ENCODE measurements at regions not wholly inside any gene's neighbourhood (a gene's known extent, or its start where the extent isn't known, plus 50 kb on each side); places are given as distances from the start of the nearest gene placed in this dataset.

DNA sequence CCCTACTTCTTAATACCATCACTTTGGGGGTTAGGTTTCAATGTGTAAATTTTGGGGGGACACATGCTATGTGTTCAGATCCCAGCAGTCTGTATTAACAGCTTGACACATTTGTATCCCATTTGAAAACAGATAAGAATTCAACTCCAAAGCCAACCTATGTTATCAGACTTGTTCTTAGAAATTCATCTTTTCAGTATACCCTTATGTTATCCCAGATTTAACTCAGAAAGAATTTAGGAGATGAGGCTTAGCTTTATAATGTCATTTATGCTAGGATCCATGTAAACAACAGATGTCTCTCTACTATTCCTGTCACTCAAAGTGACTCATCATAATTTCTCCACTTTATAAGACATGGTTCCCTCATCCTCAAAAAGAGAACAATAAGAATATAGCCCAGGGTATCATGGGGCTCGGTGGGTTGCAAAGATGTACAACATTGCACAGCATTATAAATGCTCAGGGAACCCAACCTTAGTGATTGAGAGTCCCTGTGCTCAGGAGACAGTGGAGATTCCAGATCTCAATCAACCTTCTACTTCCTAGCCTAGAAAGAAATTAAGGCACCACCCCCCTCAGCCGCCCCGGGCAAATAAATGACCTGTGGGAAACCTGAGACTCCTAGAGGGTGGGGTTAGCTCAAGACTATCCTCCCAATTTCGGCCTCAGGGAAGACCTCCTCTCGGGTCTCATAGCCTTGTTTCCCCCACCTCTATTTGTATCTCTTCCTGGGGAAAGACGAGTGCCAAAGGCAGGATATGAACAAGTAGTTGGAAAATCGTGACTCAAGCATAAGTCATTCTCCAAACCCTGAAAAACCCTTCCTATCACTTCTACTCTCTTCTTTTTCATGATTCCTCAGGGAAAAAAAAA is 265.1 kb upstream of the CAMK1G start:
- no peak for DNase-seq

DNA sequence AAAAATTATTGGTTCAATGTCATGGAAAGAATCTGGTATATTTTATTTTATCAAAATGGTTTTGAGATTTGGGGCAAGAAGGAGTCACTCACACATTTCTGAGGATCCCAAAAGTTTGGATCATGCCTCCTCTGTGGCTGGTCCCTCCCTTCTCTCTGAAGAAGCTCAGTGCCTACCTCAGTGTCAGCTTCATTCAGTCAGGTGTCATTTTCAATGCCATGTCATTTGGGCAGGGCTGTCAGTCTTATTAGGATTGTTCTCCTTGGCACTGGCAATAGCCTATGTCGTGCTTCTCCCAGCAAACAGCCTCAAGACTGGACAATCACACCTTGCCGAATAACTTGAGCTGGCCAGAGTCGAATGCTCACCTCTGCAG is 264.5 kb upstream of the CAMK1G start:
- DNase-seq = no peak

- no peak for DNase-seq
These were observed 264.0 kb upstream of the CAMK1G start for GRCh38 chr1:209319549-209319948.

DNA sequence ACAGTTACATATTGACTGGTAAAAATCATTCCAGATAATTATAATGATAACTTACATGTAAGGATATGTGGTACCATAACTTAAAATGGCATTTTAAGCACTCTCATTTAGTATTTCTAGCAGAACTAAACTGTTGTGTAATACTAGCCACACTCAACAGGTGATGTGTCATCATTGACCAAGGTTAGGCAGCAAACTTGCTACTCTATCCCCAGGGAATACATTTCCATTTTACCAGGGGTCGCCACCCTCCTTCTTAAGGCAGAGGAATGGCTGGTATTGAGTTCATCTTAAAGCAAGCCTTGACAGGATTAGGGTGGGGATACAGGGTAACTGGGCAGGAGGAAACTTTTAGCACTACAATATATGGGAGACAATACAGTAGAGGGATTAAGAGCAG is 259.8 kb upstream of the CAMK1G start:
- no peak for DNase-seq

GRCh38 chr1:209324901-209325871 is 258.3 kb upstream of the CAMK1G start:
- DNase-seq = peak in 1 of 2 experiments; percentile 22

DNA sequence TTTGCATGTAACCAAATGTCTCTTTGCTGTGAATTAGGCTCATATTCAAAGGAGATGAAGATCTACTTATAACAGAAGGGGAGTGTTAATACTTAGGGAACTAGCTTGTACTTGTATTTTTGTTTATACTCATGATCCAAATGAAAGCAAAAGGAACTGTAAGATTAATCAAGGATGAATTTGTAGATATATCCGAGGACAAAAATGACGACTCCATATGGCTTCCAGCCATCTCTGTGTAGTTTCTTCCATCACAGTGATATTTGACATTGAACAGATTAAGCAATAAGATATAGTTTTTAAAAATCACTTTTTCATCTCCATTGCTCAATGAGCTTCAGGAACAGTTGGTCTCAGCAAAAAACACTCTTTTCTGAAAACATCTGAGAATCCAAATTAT is 257.4 kb upstream of the CAMK1G start:
- peak in 1 of 2 experiments; percentile 41 for DNase-seq

DNA sequence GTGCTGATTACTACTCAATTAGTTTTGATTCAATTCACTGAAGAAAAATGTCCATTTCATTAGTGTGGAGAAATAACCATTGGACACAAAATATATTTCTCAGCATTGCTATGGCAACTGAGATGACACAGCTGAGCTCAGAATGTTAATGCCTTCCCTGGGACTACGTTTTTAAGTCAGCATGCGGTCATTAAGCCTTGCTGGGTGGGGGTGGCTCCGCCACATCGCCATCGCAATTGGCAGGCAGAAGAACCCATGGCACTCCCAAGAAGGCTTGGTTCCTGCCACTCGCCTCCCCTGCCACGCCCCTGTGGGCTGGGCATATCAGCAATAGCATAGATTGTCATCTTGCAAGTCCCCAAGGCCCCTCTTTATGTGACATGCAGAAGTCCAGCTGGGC is 256.7 kb upstream of the CAMK1G start:
- no peak for DNase-seq

GRCh38 chr1:209328196-209328595 is 255.3 kb upstream of the CAMK1G start:
- no peak for DNase-seq

DNA sequence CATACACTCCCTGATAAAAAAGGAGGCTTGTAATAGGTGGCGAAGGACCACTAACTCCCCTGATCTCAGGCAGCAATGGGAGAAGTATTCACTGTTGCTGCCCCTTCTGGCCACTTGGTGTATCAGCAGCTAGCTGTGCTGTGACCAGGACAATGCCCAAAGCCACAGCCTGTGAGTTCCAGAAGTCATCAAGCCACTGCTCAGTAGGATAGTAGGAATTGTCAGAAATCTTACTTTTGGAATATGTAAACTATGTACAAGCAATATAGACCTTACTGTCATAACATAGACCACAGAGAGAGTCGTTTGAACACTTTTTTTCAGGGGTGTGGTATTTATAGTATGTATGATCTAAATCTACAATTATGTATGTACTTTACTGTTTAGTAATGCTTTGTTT is 248.3 kb upstream of the CAMK1G start:
- DNase-seq = peak in 1 of 2 experiments; percentile 42

GRCh38 chr1:209341146-209341545 is 242.4 kb upstream of the CAMK1G start:
- no peak for DNase-seq

DNA sequence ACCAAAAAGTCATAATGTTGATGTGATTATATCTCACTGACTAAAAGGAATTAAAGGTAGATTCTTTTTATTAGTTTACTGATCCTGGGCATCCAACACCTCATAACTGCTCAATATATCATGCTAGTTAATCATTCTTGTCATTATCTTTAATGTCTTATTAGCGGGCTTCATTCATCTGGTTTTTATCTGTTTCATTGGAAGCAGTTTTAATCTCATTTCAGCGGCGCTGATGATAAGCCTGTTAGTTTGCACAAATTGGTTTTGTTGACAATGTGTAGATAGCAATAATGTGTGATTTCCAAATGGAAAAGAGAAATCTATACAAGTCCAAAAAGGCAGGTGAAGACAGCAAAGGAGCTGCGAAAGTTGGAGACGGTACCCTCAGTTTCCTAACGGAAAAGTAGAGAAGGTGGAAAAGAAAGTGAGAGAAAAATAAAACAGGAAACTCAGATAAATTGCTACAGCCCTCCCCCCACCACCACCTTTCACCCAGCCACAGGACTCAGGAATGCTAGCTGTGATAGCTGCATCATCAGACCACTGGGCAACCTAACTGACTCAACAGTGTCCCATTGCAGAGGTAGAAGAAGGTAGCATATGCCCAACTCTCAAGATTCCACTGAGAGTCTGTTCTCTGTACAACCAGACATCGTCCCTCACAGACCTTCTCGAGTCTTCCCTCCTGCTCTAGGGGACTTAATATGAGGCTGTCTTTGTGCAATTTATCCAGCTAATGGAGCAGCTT is 241.7 kb upstream of the CAMK1G start:
- DNase-seq = no peak

DNA sequence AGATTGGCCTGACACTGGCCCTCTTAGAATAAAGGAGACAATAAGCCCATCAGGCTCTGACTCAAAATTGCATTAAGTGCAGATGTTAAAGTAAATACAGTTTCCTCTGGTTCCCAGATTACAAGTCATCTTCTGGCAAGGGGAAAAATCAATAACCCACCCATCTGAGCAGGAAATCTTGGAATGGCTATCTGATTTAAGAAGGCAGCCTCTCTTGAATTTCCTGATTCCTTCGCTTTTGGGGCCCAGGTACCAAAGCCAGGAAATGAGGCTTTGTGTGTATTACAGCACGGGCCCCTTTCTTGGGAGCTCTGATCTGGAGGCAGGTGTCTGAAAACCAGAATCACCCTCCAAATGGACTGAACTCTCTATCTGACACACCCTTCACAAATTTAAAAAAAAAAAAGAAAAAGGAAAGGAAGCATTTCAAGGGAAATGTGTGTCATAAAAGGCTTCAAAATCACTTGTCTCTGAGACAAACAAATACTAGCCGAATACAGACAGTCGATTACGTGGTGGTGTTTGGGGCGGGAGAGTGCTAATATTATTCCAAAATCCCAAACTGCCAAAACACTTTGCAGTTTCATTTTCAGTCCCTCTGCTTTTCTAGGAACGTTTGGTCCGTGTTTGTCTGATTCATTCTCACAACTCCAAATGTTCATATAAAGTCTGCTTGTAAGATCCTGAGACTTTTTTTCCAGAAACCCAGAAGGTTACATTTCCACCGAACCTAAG is 240.9 kb upstream of the CAMK1G start:
- no peak for DNase-seq

DNA sequence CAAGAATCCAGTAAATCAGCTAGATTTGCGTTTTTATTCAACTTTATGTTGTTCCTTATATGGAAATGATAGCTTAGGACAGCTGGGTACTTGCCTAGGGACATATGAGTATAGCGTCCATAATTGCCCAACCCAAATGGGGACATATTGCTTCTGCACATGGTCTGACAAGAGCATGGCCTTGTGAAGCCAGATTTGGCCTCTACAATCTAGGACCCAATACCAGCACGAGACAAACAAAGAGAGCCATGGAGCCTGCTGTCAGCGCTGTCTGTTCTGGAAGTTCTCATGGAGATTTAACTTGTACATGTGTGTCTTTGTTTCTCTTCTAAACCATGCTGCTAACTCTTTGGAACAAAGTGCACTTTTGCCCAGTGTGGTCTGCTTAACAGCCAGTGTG is 240.0 kb upstream of the CAMK1G start:
- no peak for DNase-seq

DNA sequence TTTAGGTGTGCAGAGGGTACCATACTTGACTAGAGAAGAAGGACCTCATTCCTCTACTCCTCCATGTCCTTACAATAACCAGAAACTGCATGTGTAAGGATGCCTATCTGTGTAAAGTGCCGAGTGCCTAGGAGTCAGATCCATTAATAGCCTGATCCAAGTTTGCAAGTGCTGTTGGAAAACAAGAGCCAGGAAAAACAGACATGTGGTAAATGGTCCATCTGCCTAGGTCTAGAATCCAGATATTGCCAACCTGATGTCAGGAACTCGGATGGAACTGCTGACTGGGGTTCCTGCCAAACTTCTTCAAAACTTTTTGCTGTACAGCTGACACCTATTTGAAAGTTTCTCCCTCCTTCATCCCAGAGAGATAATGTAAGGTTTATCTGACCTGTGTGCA is 239.4 kb upstream of the CAMK1G start:
- DNase-seq = no peak

GRCh38 chr1:209349363-209350308 is 233.9 kb upstream of the CAMK1G start:
- no peak for DNase-seq

GRCh38 chr1:209353053-209353452 is 230.5 kb upstream of the CAMK1G start:
- no peak for DNase-seq

- DNase-seq = peak; percentile 75 to 88
These were observed 229.2 kb upstream of the CAMK1G start for GRCh38 chr1:209354111-209354839.

DNA sequence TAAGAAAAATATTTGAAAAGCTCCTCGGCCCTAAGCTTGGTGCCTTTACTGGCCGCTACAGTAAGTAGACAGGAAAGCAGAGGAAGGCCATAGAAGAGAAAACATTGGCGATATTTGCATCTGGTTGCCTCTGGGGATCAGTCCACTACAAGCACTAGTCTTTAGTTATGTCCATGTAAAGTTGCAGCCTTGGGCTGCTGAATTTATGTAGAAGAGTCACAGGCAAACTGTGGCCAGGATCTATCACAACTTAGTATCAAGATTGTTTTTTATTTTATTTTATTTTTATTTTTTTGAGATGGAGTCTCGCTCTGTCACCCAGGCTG is 228.7 kb upstream of the CAMK1G start:
- peak; percentile 11 to 52 for DNase-seq

- DNase-seq = peak; percentile 33 to 69
These were observed 228.1 kb upstream of the CAMK1G start for GRCh38 chr1:209355415-209355814.

- no peak for DNase-seq
These were observed 226.5 kb upstream of the CAMK1G start for GRCh38 chr1:209356976-209357377.

DNA sequence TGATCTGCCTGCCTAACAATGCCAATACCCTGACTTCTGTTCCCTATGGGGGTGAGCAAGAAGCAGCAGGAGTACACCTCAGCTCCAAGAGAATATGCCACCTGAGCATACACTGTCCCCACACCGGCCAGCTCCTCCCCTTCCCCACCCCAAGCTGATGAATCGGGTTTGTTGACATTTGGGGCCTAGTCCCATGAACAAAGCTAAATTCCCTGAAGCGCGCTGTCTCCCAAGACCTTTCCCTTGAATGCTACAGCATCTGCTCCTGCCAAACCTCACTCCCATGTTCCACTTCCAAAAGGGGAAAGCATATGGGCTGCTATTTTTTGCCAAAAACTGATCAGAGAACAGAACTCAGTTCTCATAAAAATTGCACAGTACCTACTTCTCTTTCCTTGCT is 220.4 kb upstream of the CAMK1G start:
- no peak for DNase-seq

All from NCI-H526 (cell line).